Mesenteric fat pad (tissue), 1 donor: ENCODE measurements at regions not wholly inside any gene's neighbourhood (a gene's known extent, or its start where the extent isn't known, plus 50 kb on each side); places are given as distances from the start of the nearest gene placed in this dataset.

Experiments
- DNase-seq: peaks from one replicate; pipeline ENCODE4 v3.0.0-alpha.2; 2020; ENCODE audit warnings: low spot score
- donor health status: DM: yes; HTN: yes; CAD: no.

GRCh38 chr7:4612237-4612636, 69.9 kb upstream of the FOXK1 start:
- no peak for DNase-seq

- DNase-seq, result no peak
Observed at GRCh38 chr7:4612939-4613841, 68.9 kb upstream of the FOXK1 start.

GRCh38 chr7:4613846-4614548, 68.1 kb upstream of the FOXK1 start:
- no peak for DNase-seq

- DNase-seq, result no peak
Observed at GRCh38 chr7:4616116-4616515, 66.0 kb upstream of the FOXK1 start.

- no peak for DNase-seq
Observed at GRCh38 chr7:4621396-4621795, 60.7 kb upstream of the FOXK1 start.

GRCh38 chr7:4626318-4626845, 55.7 kb upstream of the FOXK1 start:
- no peak for DNase-seq

- DNase-seq, result no peak
Observed at GRCh38 chr7:4629287-4629895, 52.7 kb upstream of the FOXK1 start.

- DNase-seq, result no peak
Observed at GRCh38 chr7:4631380-4632179, 50.5 kb upstream of the FOXK1 start.
